Thoracic aorta (tissue), 2 donors: ENCODE measurements at regions not wholly inside any gene's neighbourhood (a gene's known extent, or its start where the extent isn't known, plus 50 kb on each side); places are given as distances from the start of the nearest gene placed in this dataset.

ENCODE experiments used
- ATAC-seq: fragments of 150-250 bp; one replicate; pipeline ENCODE4 v1.8.0; 2017; ENCODE audit warnings: low read depth; ENCODE audit not compliant: insufficient number of reproducible peaks, low FRiP score
- DNase-seq: peaks from one replicate; pipeline ENCODE4 v3.0.0-alpha.2; 2020; ENCODE audit warnings: low spot score
- H3K27ac ChIP-seq, 2 donors: fragments of 200-600 bp; sonication (generic); 1 replicate in 1 of 2; 2 replicates in 1 of 2; pipeline ENCODE4 v1.5.1; 2016; ENCODE audit warnings: mild to moderate bottlenecking in 2 of 2, moderate library complexity in 2 of 2
- H3K27me3 ChIP-seq: fragments of 200-600 bp; sonication (generic); replicated peaks from 2 replicates; pipeline ENCODE4 v1.6.0; 2016; ENCODE audit warnings: mild to moderate bottlenecking; ENCODE audit not compliant: insufficient read depth
- H3K36me3 ChIP-seq: fragments of 200-600 bp; sonication (generic); one replicate; pipeline ENCODE4 v1.5.1; 2016
- H3K4me1 ChIP-seq, 2 donors: fragments of 200-600 bp; sonication (generic); 1 replicate in 1 of 2; 2 replicates in 1 of 2; pipeline versions ENCODE4 v1.5.1 to v1.6.0; 2016; ENCODE audit warnings: low read depth in 2 of 2, mild to moderate bottlenecking in 1 of 2; ENCODE audit not compliant: control insufficient read depth in 1 of 2
- H3K4me3 ChIP-seq: fragments of 200-600 bp; sonication (generic); 2 replicates; pipeline ENCODE4 v1.5.1; 2016; ENCODE audit warnings: mild to moderate bottlenecking
- H3K9me3 ChIP-seq: fragments of 200-600 bp; sonication (generic); 2 replicates; pipeline ENCODE4 v1.5.1; 2016
- TF ChIP-seq, protein P1 (sequence below): fragments of 200-600 bp; sonication (generic); IDR thresholded peaks from one replicate; pipeline ENCODE4 v1.5.1; 2019; ENCODE audit warnings: antibody characterized with exemption

DNA sequence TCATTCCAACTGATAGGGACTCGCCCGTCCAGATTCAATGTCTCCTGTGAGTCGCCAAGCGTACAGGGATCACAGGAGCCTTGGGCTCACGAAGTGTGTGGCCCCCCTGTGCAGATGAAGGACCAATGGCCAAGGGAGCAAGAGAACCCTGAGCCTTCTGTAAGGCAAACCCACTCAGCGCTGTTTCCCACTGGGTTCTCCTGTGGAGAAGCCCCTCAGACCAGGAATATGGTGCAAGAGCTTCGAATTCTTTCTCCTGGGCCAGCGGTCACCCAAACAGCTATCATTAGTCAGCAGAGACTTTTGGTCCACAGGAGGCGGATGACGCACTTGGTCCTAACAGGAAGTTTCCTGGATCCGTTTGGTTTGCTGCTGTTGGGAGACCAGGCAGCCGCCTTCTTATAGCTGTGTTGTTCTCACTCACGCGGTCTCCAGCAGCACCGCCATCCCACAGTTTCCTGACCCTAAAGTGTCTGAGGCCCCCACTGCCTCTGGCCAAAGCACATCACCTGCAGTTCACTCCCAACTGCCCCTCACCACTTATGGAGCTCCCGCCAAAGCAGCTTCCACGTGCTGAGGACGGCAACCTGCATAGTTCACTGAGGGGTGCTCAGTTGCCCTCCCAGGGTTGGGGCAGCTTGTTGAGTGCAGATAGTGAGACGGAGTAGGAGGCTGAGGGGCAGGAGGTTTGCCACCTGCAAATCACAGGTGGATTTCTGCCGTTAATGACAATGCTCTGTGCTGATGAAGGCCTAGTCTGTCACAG lies 268.6 kb downstream of the ERMARD start:
- no peak overlapping the region for H3K27ac ChIP-seq
- H3K27me3 ChIP-seq = no peaks in the 10 kb centered on the region
- no peak overlapping the region for H3K4me3 ChIP-seq
- no peaks in the 10 kb centered on the region for H3K4me1 ChIP-seq
- TF ChIP-seq, protein P1, sequence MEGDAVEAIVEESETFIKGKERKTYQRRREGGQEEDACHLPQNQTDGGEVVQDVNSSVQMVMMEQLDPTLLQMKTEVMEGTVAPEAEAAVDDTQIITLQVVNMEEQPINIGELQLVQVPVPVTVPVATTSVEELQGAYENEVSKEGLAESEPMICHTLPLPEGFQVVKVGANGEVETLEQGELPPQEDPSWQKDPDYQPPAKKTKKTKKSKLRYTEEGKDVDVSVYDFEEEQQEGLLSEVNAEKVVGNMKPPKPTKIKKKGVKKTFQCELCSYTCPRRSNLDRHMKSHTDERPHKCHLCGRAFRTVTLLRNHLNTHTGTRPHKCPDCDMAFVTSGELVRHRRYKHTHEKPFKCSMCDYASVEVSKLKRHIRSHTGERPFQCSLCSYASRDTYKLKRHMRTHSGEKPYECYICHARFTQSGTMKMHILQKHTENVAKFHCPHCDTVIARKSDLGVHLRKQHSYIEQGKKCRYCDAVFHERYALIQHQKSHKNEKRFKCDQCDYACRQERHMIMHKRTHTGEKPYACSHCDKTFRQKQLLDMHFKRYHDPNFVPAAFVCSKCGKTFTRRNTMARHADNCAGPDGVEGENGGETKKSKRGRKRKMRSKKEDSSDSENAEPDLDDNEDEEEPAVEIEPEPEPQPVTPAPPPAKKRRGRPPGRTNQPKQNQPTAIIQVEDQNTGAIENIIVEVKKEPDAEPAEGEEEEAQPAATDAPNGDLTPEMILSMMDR = no peak
- DNase-seq (no peak), ATAC-seq (no peak)
- H3K9me3 ChIP-seq = no peaks in the 10 kb centered on the region
- no peaks in the 10 kb centered on the region for H3K36me3 ChIP-seq

DNA sequence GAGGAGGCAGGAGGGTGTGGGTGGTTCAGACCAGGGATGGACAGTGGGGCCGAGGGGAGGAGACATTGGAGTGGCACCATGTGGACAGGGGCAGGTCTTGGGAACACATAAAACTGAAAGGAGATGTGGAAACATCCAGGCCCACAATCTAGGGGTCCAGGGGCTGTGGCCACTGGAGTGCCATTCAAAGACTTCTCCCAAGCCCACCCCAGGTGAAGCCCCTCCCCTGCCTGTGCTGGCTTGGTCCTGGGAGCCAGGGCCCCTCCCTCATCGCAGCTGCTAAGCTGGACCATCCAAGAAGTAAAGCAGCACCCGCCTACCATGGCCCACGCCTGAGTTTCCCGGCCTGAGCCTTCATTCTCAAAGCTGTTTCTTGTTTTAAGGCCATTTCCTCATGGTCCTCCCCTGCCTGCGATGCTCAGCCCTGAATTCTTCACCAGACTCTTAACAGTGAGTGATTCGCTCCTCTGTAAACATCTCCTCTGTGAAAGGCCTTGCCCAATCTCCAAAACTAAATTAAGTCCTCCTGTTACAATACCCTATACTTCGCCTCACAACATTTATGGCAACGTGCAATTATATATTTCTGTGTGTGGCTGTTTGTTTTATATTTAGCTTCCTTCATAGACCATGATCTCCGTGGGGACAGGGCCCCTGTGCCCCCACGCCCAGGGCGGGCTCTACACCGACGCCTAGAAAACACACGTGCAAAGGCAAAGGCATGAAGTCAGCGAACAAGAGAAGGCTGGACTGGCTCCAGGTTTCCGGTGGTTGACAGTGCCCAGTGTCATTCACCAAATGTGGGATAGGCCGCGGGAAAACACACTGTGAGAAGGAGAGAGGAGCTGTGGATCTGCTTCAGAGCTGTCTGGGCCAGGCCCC lies 267.8 kb downstream of the ERMARD start:
- H3K36me3 ChIP-seq = no peaks in the 10 kb centered on the region
- no peaks in the 10 kb centered on the region for H3K9me3 ChIP-seq
- TF ChIP-seq, protein P1 = no peak
- H3K4me3 ChIP-seq = no peak overlapping the region
- DNase-seq (no peak), ATAC-seq (no peak)
- H3K27me3 ChIP-seq = no peaks in the 10 kb centered on the region
- no peaks in the 10 kb centered on the region for H3K4me1 ChIP-seq
- no peak overlapping the region for H3K27ac ChIP-seq

DNA sequence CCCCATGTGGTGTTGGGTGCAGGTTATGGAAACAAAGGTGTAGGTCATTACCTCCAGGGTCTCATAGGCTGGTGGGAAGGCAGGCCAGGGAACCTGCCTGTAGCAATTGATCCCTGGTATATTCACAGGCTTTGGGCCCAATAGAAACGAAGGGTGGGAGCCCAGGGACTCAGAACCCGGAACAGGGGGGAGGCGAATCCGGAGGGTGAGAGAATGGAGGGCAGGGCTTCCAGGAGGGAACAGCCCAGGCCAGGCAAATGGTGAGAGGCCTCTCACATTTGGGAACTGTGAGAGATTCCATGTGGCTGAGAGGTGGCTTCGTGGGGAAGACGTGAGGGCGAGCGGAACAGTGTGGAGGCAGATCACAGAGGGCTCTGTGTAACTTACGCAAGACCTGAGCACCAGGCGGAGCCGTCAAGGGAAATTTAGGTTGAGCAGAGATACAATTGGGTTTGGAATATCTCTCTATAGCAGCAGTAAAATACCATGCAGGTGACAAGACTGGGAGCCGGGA lies 267.1 kb downstream of the ERMARD start:
- Histone ChIP-seq H3K9me3 (no peaks in the 10 kb centered on the region), H3K4me1 (no peaks in the 10 kb centered on the region), H3K36me3 (no peaks in the 10 kb centered on the region), H3K27ac (no peak overlapping the region), H3K27me3 (no peaks in the 10 kb centered on the region), H3K4me3 (no peak overlapping the region)
- TF ChIP-seq, protein P1 = no peak
- no peak for DNase-seq
- ATAC-seq = no peak

DNA sequence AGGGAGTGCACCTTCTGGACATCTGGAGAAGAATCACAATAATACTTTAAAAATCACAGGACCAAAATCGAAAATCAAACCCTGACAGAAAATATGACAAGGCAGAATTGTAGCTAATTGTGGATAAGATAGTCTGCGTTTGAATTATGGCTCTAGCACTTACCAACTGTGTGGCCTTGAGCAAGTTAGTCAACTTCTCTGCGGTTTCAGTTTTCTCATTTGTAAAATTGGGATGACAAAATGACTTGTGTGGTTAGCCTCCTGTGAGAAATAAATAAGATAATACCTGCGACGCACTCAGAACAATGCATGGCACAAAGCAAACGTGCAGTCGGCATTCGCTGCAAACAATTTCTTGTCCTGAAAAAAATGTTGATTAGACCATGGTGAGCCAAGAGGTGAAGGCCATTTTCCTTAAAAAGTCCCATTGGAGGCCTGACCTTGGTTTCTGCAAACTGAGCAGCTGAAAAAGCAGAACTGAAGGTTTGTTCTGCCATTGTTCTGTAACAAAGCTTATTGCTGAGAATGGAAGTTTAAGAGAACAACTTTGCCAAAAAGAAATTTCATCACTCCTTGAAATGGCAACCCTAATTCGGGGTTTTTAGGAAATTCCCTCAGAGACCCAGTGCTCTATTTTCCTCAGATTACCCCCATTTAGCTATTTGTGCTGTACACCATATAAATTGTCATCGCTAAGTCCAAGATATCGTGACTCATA lies 266.3 kb downstream of the ERMARD start:
- TF ChIP-seq, protein P1 = no peak
- H3K4me3 ChIP-seq = no peak overlapping the region
- H3K9me3 ChIP-seq = no peaks in the 10 kb centered on the region
- no peaks in the 10 kb centered on the region for H3K27me3 ChIP-seq
- H3K27ac ChIP-seq = no peak overlapping the region
- ATAC-seq (no peak), DNase-seq (no peak)
- no peaks in the 10 kb centered on the region for H3K4me1 ChIP-seq
- H3K36me3 ChIP-seq = no peaks in the 10 kb centered on the region
